Left colon (tissue), 2 donors: ENCODE measurements at regions not wholly inside any gene's neighbourhood (a gene's known extent, or its start where the extent isn't known, plus 50 kb on each side); places are given as distances from the start of the nearest gene placed in this dataset.

Experiments used
- ATAC-seq: fragments of 200-7000 bp; cut with Tn5 transposase; one replicate; pipeline ENCODE4 v1.9.1; 2020; ENCODE audit warnings: mild to moderate bottlenecking, moderate library complexity
- DNase-seq, 2 donors: peaks; one replicate each; pipeline ENCODE4 v3.0.0-alpha.2; 2020
- intact Hi-C, 2 donors: fragments of 100-400 bp; cut with DNase I in 1 of 2; cut with micrococcal nuclease in 1 of 2; formaldehyde crosslinking; loops; one replicate each; pipeline versions ENCODE4 v1.11.2 to v1.14.0; 2022; cut with DNase I, micrococcal nuclease
- donor health status: DM: no; HTN: no; CAD: no.
- donor health status: DM: yes; HTN: yes; CAD: no.

GRCh38 chr22:17271711-17272451 is 52.6 kb upstream of the ADA2 start:
- intact Hi-C loops: no loop called here
- no peak for DNase-seq
- ATAC-seq: no peak

GRCh38 chr22:17269607-17270261 is 50.5 kb upstream of the ADA2 start:
- DNase-seq (peak; percentile 48 to 57), ATAC-seq (peak; percentile 39)
- intact Hi-C loops: no loop called here

GRCh38 chr22:17269224-17269606 is 50.0 kb upstream of the ADA2 start:
- intact Hi-C loops: no loop called here
- no peak for DNase-seq
- no peak for ATAC-seq
